ENCODE measurements at regions not wholly inside any gene's neighbourhood (a gene's known extent, or its start where the extent isn't known, plus 50 kb on each side); places are given as distances from the start of the nearest gene placed in this dataset.
"Not testable (repeated sequence)": the region's sequence is repeated elsewhere in the genome, so short reads cannot be mapped to it uniquely, and the experiment has no call there.

DNA sequence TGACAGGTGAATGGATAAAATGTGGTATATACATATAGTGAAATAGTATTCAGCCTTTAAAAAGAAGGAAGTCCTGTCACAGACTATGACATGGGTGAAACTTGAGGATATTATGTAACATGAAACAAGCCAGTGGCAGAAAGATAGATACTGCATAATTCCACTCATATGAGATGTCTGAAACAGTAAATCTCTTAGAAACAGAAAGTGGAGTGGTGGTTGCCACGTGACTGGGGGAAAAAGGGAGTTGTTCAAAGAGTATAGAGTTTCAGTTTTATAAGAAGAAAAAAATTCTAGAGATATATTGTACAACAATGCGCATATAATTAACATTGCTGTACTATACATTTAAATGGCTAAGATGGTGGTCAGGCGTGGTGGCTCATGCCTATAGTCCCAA lies 178.2 kb upstream of the ATP5MC3 start:
- no peak for DNase-seq (ENCODE audit: low spot score)
- FAIRE-seq: no peak

DNA sequence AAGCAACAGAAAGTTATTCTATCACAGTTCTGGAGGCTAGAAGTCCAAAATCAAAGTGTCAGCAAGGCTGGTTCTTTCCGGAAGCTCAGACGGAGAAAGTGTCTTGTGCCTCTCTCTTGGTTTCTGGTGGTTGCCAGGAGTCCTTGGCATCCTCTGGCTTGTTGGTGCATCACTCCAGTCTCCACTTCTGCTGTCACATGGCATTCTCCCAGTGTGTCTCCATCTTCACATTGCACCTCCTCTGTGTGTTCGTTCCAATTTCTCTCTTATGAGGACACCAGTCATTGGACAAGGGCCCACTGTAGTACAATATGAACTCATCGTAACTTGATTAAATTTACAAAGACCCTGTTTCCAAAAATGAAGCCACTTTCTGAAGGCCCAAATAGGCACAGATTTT lies 175.4 kb upstream of the ATP5MC3 start:
- FAIRE-seq: no peak
- DNase-seq (ENCODE audit: low spot score): no peak

DNA sequence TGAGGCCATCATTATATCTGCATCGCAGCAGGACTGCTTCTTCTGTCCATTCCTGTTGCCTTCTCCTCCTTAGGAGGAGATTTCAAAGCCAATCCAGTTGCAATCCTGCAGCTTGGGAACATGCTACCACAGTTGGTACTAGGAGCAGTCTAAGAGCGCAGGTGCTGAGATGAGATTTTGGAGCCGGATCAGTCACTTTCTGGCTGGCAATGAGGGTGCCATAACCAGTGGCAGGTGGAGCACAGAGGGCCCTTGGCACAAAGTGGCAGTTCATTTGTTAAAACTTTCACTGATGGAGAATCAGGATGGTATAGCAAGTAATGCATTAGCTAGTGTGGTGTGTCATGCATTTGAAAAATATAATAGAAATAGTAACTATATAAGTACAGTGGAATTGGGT lies 173.7 kb upstream of the ATP5MC3 start:
- FAIRE-seq (no peak), DNase-seq (ENCODE audit: low spot score) (no peak)

DNA sequence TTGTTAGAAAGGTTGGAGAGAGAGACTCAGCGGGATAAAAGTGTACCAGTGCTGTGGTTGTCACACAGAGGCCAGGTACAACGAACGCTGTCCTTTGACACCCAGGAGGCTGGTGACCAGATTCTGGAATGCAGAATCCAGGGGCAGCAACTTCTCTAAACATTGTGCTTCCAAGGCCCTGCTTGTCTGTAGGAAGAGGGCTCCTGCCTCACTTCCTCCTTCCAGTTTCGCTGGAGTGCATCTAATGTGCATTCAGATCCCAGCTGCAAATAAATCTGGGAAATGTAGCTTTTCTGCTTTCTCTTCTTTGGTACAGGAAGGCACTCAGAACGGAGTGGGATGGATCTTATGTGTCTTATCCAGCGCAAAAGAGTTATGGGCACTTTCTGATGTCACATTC lies 171.8 kb upstream of the ATP5MC3 start:
- DNase-seq (ENCODE audit: low spot score) (no peak), FAIRE-seq (no peak)

- no peak for FAIRE-seq
- DNase-seq (ENCODE audit: low spot score): peak; percentile 12
Measured at GRCh38 chr2:175351512-175351911, 170.0 kb upstream of the ATP5MC3 start.

- no peak for FAIRE-seq
- no peak for DNase-seq (ENCODE audit: low spot score)
Measured at GRCh38 chr2:175350105-175350504, 168.6 kb upstream of the ATP5MC3 start.

DNA sequence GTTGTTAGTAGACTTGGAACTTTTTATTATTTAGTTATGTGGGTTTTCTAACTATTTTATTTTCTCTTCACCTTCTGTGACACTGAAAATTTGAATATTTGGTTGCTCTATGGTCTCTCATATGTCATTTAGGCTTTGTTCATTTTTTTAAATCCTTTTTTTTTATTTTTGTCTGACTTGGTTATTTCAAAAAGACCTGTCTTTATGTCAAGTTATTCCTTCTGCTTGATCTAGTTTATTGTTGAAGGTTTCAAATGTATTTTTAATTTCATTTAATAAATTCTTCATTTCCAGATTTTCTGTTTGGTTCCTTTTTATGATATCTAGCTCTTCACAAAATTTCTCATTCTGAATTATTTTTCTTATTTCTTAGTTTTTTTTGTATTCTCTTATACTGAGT lies 160.6 kb upstream of the ATP5MC3 start:
- no peak for FAIRE-seq

DNA sequence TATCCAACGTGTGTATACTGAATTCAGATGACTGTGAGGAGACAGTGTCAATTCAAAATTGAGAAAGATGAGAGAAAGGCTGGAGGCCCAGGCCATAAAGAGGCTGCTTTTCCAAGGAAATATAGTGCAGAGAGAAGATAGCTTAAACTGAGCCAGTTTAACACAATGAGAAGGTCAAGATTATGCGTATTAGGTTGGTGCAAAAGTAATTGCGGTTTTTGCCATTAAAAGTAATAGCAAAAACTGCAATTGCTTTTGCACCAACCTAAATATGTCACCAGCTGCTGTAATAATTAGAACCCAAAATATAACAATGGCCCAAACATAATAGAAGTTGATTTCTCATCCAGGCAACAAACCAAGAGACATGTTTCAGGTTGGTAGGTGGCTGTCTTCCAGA lies 148.7 kb upstream of the ATP5MC3 start:
- DNase-seq (ENCODE audit: low spot score): no peak
- FAIRE-seq: no peak

More for the DNA sequence above, 160.6 kb upstream of the ATP5MC3 start:
- no peak for DNase-seq (ENCODE audit: low spot score)

GRCh38 chr2:175326801-175327200 lies 145.3 kb upstream of the ATP5MC3 start:
- no peak for DNase-seq (ENCODE audit: low spot score)
- FAIRE-seq: no peak

DNA sequence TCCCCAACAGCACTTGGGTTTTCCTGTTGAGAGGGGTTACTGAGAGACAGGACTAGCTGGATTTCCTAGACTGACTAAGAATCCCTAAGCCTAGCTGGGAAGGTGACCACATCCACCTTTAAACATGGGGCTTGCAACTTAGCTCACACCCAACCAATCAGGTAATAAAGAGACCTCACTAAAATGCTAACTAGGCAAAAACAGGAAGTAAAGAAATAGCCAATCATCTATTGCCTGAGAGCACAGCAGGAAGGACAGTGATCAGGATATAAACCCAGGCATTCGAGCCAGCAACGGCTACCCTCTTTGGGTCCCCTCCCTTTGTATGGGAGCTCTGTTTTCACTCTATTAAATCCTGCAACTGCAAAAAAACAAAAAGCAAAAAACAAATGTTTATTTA lies 144.7 kb upstream of the ATP5MC3 start:
- not testable (repeated sequence) for FAIRE-seq; DNase-seq (ENCODE audit: low spot score)

DNA sequence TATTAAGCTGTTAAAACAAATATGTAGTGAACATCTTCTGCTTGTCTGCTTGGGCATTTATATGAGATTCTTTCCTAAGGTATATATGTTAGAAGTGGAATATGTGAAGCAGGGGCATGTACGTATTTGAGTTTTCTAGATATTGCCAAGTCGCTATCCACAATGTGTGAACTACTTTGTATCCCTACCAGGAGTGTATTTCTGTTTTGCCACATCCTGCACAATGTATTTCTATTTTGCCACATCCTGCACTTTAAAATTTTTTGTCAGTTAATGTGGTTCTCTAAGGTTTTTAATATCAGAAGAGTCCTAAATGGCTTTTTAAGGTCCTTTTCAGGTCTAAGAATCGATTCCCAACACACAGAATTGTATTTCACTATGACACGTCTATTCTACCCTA lies 141.7 kb upstream of the ATP5MC3 start:
- no peak for DNase-seq (ENCODE audit: low spot score)
- no peak for FAIRE-seq

GRCh38 chr2:175318542-175318941 lies 137.0 kb upstream of the ATP5MC3 start:
- no peak for DNase-seq (ENCODE audit: low spot score)
- no peak for FAIRE-seq

DNA sequence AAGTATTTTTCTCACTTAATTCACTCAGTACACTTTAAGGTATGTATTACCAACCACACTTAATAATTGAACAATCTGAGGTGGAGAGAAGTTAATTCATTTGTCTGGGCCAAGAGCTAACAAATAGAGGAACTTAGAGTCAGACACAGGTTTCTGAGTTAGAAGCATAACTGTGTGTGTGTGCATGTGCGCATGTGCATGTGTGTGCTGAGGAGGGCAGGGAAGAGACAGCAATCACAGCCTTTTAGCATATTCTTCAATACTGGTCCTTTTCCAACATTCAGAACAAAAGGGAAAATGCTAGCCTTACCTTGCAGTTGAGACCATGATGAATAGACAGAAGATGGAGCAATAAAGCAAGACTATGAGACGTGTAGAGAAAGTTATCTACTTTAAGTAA lies 136.2 kb upstream of the ATP5MC3 start:
- no peak for FAIRE-seq

GRCh38 chr2:175312137-175312536 lies 130.6 kb upstream of the ATP5MC3 start:
- no peak for DNase-seq (ENCODE audit: low spot score)
- FAIRE-seq: no peak

More for the DNA sequence above, 136.2 kb upstream of the ATP5MC3 start:
- no peak for DNase-seq (ENCODE audit: low spot score)

DNA sequence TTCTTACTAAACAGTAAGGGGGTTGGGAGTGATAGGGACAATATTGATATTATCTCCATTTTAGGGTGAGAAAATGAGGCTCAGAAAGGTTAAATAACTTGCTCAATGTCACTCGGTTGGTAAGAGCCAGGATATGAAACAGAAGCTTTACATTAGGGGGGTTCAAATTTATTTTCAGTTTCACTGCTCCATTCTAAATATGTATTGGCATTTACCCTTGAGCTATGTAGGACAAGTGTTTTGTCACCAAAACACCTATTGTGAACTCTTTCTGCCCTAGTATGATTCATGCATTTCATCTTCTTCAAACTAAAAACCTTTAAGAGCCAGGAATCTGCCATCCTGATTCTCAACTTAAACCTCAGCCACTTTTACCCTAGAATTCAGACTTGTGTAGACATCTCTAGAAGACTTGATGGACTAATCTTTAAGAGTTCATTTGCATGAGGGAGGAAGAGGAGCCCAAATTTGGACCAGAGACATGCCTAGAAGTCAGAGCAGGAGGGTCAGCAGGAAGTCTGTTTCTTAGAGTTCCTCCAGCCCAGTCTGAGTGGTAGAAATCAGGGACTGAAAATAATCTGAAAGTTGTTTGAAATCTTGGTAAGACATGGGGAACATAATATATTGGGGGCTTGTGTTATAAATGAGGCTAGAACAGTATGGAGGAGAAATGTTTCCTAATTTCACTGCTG lies 129.4 kb upstream of the ATP5MC3 start:
- FAIRE-seq (no peak), DNase-seq (ENCODE audit: low spot score) (no peak)

DNA sequence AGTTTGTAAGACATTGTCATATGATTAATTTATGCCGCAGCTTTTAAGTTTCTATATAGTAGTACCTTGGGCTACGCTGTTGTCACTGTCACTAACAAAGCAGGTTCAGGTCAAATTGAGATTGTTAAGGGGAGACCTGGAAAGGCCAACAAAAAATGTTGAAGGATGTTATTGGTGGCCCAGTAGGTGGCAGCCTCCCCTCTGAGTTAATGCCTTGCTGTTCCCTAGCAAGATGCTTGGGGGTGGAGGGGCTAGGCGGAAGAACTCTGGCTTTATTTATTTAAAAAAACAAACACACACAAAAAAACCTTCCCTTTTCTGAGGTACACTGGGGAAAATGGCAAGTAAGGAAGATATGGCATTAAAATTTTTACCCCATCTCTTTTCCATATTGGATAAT lies 128.3 kb upstream of the ATP5MC3 start:
- FAIRE-seq: no peak
- peak; percentile 57 for DNase-seq (ENCODE audit: low spot score)

- FAIRE-seq: no peak
Measured at GRCh38 chr2:175308005-175308404, 126.5 kb upstream of the ATP5MC3 start.

GRCh38 chr2:175304541-175304940 lies 123.0 kb upstream of the ATP5MC3 start:
- FAIRE-seq: no peak
- no peak for DNase-seq (ENCODE audit: low spot score)

More at GRCh38 chr2:175308005-175308404, 126.5 kb upstream of the ATP5MC3 start:
- DNase-seq (ENCODE audit: low spot score): no peak

DNA sequence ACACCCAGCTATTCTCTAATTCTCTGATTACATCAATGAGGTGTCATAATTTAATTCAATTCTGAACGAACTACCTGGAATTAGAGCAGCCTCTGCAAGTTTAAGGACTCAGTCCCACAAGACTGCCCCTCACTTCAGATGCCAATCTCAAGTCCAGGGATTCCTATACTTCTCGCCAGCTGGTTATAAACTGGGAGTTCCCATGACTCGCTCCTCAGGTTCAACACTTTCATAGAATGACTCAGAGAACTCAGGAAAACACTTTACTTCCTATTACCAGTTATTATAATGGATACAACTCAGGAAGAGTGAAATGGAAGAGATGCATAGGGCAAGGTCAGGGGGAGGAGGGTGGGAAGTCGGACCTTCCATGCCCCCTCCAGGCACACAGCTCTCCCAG lies 112.3 kb upstream of the ATP5MC3 start:
- DNase-seq (ENCODE audit: low spot score): no peak
- no peak for FAIRE-seq

- DNase-seq (ENCODE audit: low spot score): no peak
- FAIRE-seq: no peak
Measured at GRCh38 chr2:175293195-175293594, 111.7 kb upstream of the ATP5MC3 start.

DNA sequence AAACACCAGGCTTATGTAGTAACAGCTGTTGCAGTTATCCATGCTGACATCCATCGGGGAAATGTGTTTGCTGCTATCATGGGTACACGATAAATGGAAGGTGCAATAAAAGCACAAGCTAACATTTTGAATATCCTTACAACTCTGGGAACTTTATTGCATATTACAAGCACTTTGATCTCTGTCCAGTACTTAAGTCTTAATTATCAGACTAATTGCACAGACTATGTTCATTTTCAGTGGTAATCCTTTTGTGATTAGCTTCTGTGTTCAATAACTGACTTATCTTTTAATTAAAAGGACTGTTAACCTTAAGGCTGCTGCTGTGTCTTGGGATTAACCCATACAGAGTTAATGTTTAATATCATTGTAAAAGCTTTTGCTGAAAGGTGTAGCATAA lies 101.4 kb upstream of the ATP5MC3 start:
- no peak for DNase-seq (ENCODE audit: low spot score)
- FAIRE-seq: no peak

DNA sequence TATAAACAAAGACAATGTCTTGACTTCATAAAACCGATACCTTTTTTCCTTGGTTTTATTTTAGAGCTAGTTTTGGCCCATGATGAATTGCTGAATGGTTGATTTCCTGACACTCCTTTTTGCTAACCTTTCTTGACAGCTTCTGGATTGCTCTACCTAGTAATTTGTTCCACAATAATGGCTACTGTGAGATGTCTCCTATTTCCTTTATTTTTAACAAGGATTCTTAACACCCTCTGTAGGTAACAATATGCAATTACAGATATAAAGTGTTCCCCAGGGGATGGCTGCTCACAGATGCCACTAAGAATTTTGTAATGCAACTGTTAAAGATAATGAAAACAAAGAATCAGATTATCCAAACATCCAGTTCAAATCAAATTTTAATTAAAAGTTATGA lies 100.8 kb upstream of the ATP5MC3 start:
- DNase-seq (ENCODE audit: low spot score) (peak; percentile 52), FAIRE-seq (no peak)

DNA sequence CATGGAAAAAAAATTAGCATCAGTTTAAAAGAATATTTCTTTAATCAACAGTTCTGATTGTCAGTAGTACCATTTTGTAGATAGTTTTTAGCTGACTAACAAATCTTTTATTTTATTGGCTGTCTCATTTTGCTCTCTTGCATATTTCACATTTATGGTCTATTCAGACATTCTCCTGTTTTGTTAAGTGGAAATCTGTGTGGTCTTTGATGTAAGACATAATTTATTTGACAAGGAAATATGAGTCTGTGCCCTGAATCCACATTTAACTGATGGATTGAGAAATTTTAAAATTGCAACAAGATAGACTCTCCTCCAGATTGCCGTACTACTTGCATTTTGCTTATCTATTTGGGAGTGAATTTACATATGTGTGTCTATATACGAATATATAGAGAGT lies 96.3 kb upstream of the ATP5MC3 start:
- DNase-seq (ENCODE audit: low spot score): no peak
- no peak for FAIRE-seq

GRCh38 chr2:175275539-175275938 lies 94.0 kb upstream of the ATP5MC3 start:
- FAIRE-seq (no peak), DNase-seq (ENCODE audit: low spot score) (no peak)

Data from urothelium cell line (cell line).